GM19043 (cell line): ENCODE measurements at regions not wholly inside any gene's neighbourhood (a gene's known extent, or its start where the extent isn't known, plus 50 kb on each side); places are given as distances from the start of the nearest gene placed in this dataset.

Source experiments
- ATAC-seq: cut with Tn5 transposase; IDR thresholded peaks from one replicate; pipeline ENCODE4 v1.9.1; 2021; ENCODE audit warnings: low read depth; ENCODE audit not compliant: unreplicated experiment

DNA sequence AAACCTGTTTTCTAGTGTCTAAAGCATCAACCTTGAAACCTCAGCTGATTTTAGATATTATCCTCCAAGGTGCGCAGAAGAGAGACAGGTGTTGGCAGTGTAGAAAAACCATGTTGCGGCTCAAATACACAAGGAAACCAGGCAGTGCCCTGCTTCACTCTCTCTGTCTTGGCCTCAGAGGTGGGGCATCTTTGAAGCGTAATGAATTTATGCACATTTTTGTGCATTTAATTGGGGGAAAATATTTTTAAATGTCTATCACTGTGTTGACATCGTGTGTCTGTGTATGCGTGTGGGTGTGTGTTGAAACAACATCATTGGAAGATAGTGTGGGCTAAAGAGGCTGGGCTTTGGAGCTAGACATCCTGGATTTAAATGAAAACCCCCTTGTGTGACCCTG lies 334.0 kb upstream of the CHD6 start:
- no peak for ATAC-seq

GRCh38 chr20:41951615-41952014 lies 333.4 kb upstream of the CHD6 start:
- no peak for ATAC-seq

DNA sequence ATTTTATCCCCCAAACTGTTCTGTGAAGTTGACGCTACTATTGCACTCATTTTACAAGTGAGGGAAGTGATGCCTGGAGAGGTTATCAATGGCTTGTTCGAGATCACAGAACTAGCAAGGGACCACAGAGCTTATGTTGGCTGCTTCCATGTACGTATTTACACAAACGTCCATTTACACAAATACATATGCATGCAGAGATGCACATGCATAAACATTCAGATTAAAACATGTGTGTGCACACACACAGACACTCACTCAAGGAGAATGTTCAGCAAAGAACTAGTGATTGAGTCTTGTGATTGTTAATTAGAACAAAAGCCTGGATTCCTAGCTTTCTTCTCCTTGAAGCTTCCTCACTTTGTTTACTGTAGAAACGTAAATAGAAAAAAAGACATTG lies 321.5 kb upstream of the CHD6 start:
- ATAC-seq = no peak

GRCh38 chr20:41938353-41938752 lies 320.2 kb upstream of the CHD6 start:
- no peak for ATAC-seq

DNA sequence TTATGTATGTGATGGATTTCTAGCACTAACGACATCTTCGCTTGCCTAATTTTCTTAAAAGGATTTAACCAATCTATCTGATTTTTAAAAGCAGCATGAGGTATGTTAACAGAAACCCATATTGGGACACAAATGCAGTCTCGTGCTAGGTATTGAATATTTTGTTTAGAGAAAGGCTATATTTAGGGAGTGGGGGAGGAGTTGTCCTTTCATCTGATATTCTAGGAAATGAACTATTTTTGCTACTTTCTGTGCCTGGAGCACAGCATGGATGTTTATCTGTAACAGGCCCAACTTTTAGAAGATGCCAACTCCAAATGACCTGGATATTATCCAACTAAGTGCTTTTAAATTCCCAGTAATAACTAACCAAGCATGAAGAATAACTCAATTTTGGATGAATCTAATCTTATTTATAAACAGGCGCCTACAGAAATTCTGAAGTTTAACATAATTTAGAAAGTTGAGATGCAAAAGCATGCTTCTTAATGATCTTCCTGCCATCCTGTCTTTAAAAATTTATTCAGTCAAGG lies 317.1 kb upstream of the CHD6 start:
- ATAC-seq = no peak

DNA sequence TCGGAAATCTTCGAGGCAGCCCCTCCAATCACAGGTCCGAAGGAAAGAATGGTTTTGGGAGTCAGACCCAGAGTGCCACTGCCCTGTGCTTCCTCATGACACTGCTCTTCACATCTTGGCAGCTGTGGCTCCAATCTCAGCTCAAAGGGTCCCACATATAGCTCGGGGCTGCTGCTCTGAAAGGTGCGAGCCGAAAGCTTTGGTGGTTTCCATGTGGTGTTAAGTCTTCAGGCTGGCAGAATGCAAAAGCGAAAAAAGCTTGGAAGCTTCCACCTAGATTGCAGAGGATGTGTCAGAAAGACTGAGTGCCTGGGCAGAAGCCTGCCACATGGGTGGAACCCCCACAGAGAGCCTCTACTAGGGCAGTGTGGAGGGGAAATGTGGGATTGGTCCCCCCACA lies 314.3 kb upstream of the CHD6 start:
- ATAC-seq = no peak

DNA sequence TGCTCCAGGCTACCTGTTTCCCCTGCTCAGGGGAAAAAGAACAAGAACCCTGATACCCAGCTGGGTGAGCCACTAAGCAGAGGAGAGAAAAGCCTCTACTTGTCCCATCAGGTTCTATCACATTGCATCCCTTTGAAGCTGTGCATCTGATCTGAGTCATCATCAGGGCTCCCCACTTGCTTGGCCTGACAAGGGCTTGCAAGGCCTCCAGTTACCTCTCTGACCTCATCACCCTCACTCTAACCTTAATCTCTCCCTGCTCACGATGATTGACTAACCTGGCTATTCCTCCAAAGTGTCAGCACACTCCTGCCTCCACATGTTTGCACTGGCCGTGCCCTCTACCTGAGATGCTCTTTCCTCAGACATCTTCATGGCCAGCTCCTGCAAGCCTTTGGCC lies 309.5 kb upstream of the CHD6 start:
- ATAC-seq = no peak

DNA sequence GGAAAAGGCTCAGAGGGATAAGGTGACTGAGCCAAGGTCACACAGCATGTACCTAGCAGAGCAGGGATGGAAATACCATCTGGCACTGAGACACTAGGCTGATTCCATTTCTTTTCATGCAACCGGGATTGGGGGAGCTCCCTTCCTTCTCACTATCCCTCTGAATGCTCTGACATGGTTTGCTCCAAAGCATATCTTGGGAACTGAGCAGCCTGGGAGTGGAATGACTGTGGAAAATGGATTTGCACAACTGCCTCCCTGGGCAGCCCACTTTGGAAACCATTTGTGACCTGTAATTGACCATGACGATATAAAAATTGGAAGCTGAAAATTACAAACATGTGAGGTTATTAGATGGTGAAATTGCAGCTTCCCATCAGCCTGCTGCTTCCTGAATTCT lies 309.0 kb upstream of the CHD6 start:
- no peak for ATAC-seq

DNA sequence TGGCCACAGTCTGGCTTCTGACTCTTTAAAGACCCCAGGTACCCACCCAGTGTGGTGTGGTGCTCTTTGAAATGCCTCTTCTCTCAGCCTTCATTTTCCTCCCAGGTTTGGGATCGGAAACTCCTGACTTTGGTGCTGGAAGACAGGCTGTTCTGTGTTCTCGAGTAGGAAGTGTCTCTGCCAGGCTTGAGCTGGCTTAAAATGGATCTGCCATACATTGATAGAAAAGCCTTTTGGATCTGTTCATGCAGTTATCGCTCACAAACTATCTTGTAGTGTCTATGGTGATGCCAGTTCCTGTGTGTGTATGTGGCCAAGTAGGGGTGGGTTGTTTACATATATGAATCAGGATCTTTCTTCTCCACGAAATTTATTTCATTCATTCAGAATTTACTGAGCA lies 307.3 kb upstream of the CHD6 start:
- ATAC-seq = no peak

GRCh38 chr20:41923624-41924023 lies 305.4 kb upstream of the CHD6 start:
- no peak for ATAC-seq

DNA sequence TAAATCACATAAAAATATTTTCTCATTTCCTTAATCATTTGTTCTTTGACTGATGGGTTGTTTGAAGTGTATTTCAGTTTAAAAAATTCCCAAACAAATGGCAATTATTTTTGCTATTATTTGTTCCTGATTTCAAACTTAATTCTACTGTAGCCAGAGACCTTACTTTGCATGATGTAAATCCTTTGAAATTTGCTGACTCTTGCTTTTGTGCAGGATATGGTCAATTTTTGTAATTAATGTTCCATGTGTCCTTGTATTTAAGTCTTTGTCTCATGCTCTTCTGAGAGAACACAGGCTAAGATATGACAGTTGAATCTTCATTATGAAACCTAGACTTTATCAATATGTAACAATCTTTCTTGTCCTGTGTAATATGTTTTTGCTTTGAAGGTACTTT lies 295.0 kb upstream of the CHD6 start:
- no peak for ATAC-seq

GRCh38 chr20:41910558-41910957 lies 292.4 kb upstream of the CHD6 start:
- ATAC-seq = no peak

- no peak for ATAC-seq
These were observed 287.0 kb upstream of the CHD6 start for GRCh38 chr20:41905199-41905598.

GRCh38 chr20:41903586-41903985 lies 285.4 kb upstream of the CHD6 start:
- no peak for ATAC-seq

GRCh38 chr20:41902346-41902745 lies 284.2 kb upstream of the CHD6 start:
- ATAC-seq = no peak

DNA sequence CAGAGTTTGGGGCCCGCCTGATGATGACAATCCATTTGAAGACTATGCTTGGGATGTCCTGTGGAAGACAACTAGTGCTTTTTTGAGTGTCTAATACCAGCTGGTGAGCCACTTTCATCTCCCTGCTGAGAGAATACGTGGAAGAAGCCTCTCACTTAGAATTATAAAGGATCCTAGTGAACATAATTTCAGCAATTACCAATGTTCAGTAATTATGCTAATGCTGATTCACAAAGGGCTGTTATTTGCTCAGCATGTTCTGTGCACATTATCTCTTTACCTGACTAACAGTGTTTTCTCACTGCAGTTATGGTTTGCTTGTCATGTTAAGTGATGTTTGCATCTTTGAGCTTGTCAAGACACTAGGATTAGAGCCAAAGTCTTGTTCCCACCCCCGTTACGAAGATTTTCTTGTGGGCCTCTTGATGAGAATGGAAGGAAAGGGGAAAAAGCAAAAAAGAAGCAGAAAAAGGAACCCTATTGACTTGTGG lies 282.1 kb upstream of the CHD6 start:
- ATAC-seq = no peak

DNA sequence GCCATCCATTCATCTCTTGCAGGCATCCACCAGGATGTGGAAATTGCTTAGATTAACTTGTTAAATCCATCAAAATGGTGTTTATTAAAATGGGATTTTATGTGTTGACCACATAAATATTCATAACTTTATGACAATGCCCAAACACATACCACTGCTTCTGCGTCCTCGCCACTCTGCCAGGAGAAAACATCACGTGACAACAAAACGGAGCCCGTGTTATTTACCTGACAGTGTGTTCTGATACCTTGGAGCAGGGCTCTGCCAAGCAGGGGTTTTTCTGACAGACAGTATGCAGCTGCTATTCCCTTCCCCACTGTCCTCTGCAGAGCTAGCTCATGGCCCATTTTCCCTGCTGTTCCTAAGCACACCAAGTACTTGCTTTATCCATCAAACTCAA lies 279.5 kb upstream of the CHD6 start:
- ATAC-seq = no peak

DNA sequence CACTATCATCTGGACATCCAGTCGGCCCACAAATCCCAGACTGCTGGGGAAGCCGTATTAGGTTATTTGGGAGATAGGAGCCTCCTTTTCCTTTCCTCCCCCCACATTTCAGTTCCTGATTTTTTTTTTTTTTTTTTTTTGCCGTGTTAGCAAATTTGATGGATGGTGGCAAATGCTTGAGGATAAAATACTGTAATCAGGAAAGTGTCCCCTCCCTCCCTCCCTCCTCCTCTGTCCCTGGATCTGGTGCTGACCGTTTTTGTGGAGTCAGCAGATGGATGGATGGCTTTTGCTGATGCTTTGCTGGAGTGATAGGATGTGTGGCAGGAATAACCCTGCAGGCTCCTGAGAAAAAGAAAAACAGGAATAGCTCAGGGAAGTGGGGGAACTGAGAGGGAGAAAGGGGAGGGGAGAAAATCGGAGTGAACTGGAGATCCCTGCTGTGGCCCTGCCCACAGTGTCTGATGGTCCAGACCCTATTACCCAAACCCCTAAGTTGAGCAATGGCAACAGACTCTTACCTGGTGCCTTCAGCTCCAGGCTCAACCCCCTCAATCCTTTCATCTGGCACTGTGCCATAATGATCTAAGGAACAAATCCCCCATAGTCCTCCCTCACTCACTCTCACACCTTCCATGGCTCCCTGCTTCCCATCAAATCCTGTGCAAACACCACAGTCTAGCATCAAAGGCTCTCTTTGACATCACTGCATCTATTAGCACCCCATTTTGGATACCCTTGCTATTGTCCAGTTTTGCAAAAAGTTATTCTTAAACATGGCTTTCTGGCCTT lies 277.3 kb upstream of the CHD6 start:
- ATAC-seq = no peak

GRCh38 chr20:41894255-41894963 lies 276.2 kb upstream of the CHD6 start:
- ATAC-seq = no peak

- ATAC-seq = no peak
These were observed 273.9 kb upstream of the CHD6 start for GRCh38 chr20:41892031-41892430.

DNA sequence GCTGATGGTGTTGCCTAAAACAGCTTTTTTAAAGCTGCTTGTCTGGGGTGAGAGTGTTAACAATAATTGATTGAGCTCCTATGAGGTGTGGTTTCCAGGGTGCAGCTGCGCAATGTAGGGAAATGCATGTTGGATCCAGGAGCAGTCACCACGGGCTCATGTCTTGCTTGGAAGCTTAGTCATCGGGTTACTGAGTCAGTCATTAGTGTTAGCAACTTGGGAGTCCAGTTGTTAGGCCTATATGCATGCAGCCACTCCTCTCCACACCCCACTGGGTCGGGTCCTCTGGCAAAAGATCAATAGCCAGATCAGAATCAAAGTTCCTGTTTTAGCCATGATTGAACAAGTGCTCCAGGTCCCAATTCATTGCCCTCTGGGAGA lies 271.7 kb upstream of the CHD6 start:
- ATAC-seq = no peak
